Ovary (tissue), 3 donors: ENCODE measurements at regions not wholly inside any gene's neighbourhood (a gene's known extent, or its start where the extent isn't known, plus 50 kb on each side); places are given as distances from the start of the nearest gene placed in this dataset.

Experiments used
- CTCF ChIP-seq, 3 donors: fragments of 450-650 bp in 2 of 3; fragments of 200-600 bp in 1 of 3; IDR thresholded peaks; one replicate each; pipeline versions ENCODE4 v1.5.1 to v1.8.0; 2016 to 2022; ENCODE audit warnings: antibody characterized with exemption in 3 of 3, mild to moderate bottlenecking in 1 of 3
- POLR2A ChIP-seq: fragments of 450-650 bp; IDR thresholded peaks from one replicate; pipeline ENCODE4 v1.6.1; 2017; ENCODE audit warnings: antibody characterized with exemption, mild to moderate bottlenecking, moderate library complexity
- donor health status: DM: no; HTN: no; CAD: no.

GRCh38 chr12:126999352-126999751 lies 1267.6 kb upstream of the TMEM132C start:
- TF ChIP-seq POLR2A (no peak), CTCF (IDR thresholded peaks at IDR 0.05) (no peak)
